Thoracic aorta (tissue), 2 donors: ENCODE measurements at regions not wholly inside any gene's neighbourhood (a gene's known extent, or its start where the extent isn't known, plus 50 kb on each side); places are given as distances from the start of the nearest gene placed in this dataset.

Experiments
- ATAC-seq: fragments of 150-250 bp; one replicate; pipeline ENCODE4 v1.8.0; 2017; ENCODE audit warnings: low read depth; ENCODE audit not compliant: insufficient number of reproducible peaks, low FRiP score
- DNase-seq: peaks from one replicate; pipeline ENCODE4 v3.0.0-alpha.2; 2020; ENCODE audit warnings: low spot score
- H3K27ac ChIP-seq, 2 donors: fragments of 200-600 bp; sonication (generic); 1 replicate in 1 of 2; 2 replicates in 1 of 2; pipeline ENCODE4 v1.5.1; 2016; ENCODE audit warnings: mild to moderate bottlenecking in 2 of 2, moderate library complexity in 2 of 2
- H3K27me3 ChIP-seq: fragments of 200-600 bp; sonication (generic); replicated peaks from 2 replicates; pipeline ENCODE4 v1.6.0; 2016; ENCODE audit warnings: mild to moderate bottlenecking; ENCODE audit not compliant: insufficient read depth
- H3K36me3 ChIP-seq: fragments of 200-600 bp; sonication (generic); one replicate; pipeline ENCODE4 v1.5.1; 2016
- H3K4me1 ChIP-seq, 2 donors: fragments of 200-600 bp; sonication (generic); 1 replicate in 1 of 2; 2 replicates in 1 of 2; pipeline versions ENCODE4 v1.5.1 to v1.6.0; 2016; ENCODE audit warnings: low read depth in 2 of 2, mild to moderate bottlenecking in 1 of 2; ENCODE audit not compliant: control insufficient read depth in 1 of 2
- H3K4me3 ChIP-seq: fragments of 200-600 bp; sonication (generic); 2 replicates; pipeline ENCODE4 v1.5.1; 2016; ENCODE audit warnings: mild to moderate bottlenecking
- H3K9me3 ChIP-seq: fragments of 200-600 bp; sonication (generic); 2 replicates; pipeline ENCODE4 v1.5.1; 2016
- TF ChIP-seq, protein P1 (sequence below): fragments of 200-600 bp; sonication (generic); IDR thresholded peaks from one replicate; pipeline ENCODE4 v1.5.1; 2019; ENCODE audit warnings: antibody characterized with exemption

DNA sequence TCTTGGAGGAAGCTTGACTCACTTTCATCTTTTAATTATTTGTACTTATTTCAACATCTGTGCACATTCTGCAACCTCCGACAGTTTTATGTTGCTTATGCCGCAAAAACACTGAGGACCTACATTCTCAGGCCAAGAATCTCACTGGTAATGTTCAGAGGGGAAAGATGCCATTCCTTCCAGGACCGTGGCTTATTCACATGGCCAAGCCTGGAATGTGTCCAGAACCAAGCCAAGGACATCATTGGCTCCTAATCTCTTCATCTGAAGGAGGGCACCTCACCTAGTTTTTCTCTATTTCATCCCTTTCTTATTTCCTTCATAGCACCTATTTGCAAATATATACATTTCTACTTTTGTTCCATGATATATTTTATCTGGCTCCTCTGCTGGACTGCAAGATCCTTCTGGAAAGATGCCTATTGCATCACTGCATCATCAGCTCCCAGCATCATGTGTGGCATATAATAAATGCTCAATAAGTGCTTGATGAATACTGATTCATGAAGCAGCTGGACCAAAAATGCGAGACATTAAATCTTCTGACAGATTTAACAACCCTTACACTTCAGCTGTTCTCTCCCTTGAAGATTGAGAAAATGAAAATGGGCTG lies 377.1 kb downstream of the TNS1 start:
- Histone ChIP-seq H3K27me3 (no peaks in the 10 kb centered on the region), H3K36me3 (no peaks in the 10 kb centered on the region), H3K27ac (no peak overlapping the region), H3K4me3 (no peak overlapping the region), H3K4me1 (peaks cover 6 to 36% of the 10 kb centered on the region in 2 donors), H3K9me3 (no peaks in the 10 kb centered on the region)
- TF ChIP-seq, protein P1, sequence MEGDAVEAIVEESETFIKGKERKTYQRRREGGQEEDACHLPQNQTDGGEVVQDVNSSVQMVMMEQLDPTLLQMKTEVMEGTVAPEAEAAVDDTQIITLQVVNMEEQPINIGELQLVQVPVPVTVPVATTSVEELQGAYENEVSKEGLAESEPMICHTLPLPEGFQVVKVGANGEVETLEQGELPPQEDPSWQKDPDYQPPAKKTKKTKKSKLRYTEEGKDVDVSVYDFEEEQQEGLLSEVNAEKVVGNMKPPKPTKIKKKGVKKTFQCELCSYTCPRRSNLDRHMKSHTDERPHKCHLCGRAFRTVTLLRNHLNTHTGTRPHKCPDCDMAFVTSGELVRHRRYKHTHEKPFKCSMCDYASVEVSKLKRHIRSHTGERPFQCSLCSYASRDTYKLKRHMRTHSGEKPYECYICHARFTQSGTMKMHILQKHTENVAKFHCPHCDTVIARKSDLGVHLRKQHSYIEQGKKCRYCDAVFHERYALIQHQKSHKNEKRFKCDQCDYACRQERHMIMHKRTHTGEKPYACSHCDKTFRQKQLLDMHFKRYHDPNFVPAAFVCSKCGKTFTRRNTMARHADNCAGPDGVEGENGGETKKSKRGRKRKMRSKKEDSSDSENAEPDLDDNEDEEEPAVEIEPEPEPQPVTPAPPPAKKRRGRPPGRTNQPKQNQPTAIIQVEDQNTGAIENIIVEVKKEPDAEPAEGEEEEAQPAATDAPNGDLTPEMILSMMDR, result no peak
- DNase-seq (no peak), ATAC-seq (no peak)

DNA sequence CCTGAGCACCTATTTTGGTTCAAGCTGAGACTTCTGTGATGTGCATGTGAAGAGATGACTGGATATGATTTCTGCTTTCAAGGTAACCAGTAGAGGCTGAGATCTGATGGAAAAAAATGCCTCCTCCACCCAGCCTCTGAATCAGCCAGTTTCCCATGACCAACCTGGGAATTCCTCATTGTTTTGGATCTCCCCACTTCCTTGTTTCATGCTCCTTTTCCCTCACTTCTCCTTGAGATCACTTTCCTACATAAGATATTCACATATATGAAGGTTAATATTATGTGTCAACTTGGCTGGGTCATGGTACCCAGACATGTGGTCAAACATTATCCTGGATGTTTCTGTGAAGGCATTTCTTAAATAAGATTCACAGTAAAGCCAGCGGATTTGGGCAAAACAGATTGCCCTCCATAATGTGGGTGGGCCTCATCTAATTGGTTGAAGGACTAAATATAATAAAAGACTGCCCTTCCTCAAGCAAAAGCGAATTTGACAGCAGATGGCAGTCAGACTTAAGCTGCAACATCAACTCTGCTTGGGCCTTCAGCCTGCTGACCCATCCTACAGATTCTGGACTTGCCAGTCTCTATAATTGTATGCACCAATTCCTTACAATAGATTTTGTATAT lies 379.4 kb downstream of the TNS1 start:
- no peak overlapping the region for H3K27ac ChIP-seq
- DNase-seq, result no peak
- TF ChIP-seq, protein P1, result no peak

DNA sequence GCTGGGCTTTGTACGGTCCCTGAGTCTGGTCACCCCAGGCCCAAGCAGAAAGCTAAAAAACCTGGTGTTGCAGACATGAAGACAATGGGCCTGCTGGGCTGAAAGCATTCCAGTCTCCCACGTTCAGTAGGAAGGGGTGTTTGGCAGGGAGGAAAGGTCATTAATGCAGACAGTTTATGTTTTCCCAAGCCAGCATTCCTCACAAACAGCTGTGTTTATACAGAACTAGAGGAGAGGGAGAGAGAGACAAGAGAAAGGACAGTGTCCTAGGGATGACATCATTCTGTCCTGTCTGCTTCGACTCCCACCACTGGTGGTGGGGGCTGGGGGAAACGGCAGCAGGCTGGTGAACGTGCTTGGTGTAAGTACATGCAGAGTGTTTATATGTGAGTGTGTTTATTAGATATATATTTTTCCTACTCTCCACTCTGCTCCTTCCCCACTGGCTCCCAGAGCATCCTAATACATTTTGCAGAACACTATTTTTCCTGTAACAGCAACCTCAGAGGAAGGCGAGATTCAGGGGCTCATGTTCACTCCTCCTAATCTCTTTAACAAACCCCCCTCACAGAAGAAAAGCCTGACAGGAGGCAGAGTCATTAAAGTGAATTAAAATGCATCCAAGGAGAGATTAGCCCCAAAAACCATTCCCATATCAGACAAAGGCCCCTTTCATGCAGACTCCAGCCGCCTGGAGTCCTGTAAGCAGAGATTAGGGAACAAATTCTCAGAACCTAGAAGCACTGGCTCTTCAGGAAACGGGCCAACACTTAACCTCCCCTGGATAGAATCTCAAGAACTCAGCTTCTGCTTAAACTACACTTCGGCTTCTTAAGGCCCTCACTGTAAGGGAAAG lies 380.4 kb downstream of the TNS1 start:
- DNase-seq (no peak), ATAC-seq (no peak)
- peaks cover 4 to 18% of the 10 kb centered on the region in 2 donors for H3K4me1 ChIP-seq
- no peak overlapping the region for H3K27ac ChIP-seq
- no peaks in the 10 kb centered on the region for H3K27me3 ChIP-seq
- no peaks in the 10 kb centered on the region for H3K36me3 ChIP-seq
- no peaks in the 10 kb centered on the region for H3K9me3 ChIP-seq
- TF ChIP-seq, protein P1, result no peak
- H3K4me3 ChIP-seq, result no peak overlapping the region

More for the DNA sequence above, 379.4 kb downstream of the TNS1 start:
- H3K4me1 ChIP-seq, result peaks cover 4 to 27% of the 10 kb centered on the region in 2 donors
- H3K4me3 ChIP-seq, result no peak overlapping the region
- no peak for ATAC-seq
- no peaks in the 10 kb centered on the region for H3K36me3 ChIP-seq
- no peaks in the 10 kb centered on the region for H3K27me3 ChIP-seq
- H3K9me3 ChIP-seq, result no peaks in the 10 kb centered on the region

DNA sequence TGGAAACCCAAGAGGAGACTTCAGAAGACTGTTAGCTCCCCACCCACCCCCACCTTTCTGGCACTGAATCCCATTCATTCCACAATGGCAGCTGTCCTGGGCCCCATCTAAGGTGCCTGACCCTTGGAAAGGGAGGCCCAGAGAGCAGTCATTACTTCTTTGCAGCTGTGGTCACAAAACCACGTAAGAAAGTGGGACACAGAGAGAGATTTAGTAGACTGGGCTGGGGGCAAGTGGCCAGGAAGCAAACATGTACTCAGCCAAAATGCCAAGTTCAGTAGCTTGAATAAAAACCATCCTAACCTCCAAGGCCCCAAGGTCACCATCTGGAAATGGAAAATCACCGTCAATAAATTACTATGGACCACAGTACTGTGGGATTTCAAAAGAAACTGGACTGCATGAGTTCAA lies 381.4 kb downstream of the TNS1 start:
- Histone ChIP-seq H3K36me3 (no peaks in the 10 kb centered on the region), H3K27me3 (no peaks in the 10 kb centered on the region), H3K4me1 (peaks cover 4 to 18% of the 10 kb centered on the region in 2 donors), H3K27ac (no peak overlapping the region), H3K9me3 (no peaks in the 10 kb centered on the region), H3K4me3 (no peak overlapping the region)
- ATAC-seq (no peak), DNase-seq (no peak)
- TF ChIP-seq, protein P1, result no peak

DNA sequence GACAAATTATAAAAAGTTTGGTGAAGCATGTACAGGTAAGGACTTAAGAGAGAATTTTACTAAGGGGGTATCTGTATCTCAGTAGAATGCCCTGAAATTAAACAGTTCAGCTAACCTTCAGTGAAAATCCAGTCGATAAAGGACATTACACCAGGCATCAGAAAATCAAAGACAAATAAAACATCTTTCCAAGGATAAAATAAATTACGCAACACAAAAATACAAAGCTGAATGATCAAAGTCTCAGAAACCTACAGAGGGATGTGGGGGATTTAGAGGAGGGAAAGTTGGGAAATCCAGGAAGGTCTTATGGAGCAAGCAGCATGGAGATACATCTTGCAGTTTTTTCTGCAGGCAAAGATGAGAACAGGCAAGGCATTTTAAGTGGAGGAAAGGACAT lies 384.1 kb downstream of the TNS1 start:
- no peak overlapping the region for H3K27ac ChIP-seq
- no peaks in the 10 kb centered on the region for H3K27me3 ChIP-seq
- no peak for DNase-seq
- H3K36me3 ChIP-seq, result no peaks in the 10 kb centered on the region
- H3K4me1 ChIP-seq, result no peaks in the 10 kb centered on the region
- H3K4me3 ChIP-seq, result no peak overlapping the region
- TF ChIP-seq, protein P1, result no peak
- no peak for ATAC-seq
- H3K9me3 ChIP-seq, result no peaks in the 10 kb centered on the region
